ENCODE measurements at regions not wholly inside any gene's neighbourhood (a gene's known extent, or its start where the extent isn't known, plus 50 kb on each side); places are given as distances from the start of the nearest gene placed in this dataset.
"Not testable (repeated sequence)": the region's sequence is repeated elsewhere in the genome, so short reads cannot be mapped to it uniquely, and the experiment has no call there.

DNA sequence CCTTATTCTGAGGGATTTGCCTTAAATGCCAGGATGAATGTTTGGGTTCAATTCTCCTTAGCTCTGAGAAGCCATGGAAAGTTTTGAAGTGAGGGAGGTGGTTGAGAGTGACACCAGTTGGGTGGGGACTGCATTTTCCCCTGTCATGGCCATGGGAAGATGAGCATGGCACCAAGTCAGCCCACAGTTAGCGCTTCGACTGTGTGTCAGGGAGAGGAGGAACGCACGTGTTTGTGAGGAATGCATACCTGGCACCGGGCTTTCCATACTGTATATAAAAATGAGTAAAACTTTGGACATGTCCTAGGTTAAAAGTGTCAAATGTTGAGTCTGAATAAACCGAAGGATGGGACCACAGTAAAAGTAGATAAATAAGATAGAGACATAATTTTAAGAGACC lies 187.5 kb upstream of the KL start:
- no peak overlapping the region for H3K27ac Mint-ChIP-seq
- no peaks in the 10 kb centered on the region for H3K36me3 Mint-ChIP-seq (ENCODE audit: low read depth)
- no peaks in the 10 kb centered on the region for H3K27me3 Mint-ChIP-seq

GRCh38 chr13:32829269-32829668 lies 187.0 kb upstream of the KL start:
- H3K27ac Mint-ChIP-seq = no peak overlapping the region
- no peak overlapping the region for H3K4me3 Mint-ChIP-seq
- H3K4me1 Mint-ChIP-seq (ENCODE audit: low read depth) = no peaks in the 10 kb centered on the region

More for the DNA sequence above, 187.5 kb upstream of the KL start:
- Mint-ChIP-seq H3K4me3 (no peak overlapping the region), H3K4me1 (ENCODE audit: low read depth) (no peaks in the 10 kb centered on the region), H3K9me3 (peaks cover 3% of the 10 kb centered on the region)

DNA sequence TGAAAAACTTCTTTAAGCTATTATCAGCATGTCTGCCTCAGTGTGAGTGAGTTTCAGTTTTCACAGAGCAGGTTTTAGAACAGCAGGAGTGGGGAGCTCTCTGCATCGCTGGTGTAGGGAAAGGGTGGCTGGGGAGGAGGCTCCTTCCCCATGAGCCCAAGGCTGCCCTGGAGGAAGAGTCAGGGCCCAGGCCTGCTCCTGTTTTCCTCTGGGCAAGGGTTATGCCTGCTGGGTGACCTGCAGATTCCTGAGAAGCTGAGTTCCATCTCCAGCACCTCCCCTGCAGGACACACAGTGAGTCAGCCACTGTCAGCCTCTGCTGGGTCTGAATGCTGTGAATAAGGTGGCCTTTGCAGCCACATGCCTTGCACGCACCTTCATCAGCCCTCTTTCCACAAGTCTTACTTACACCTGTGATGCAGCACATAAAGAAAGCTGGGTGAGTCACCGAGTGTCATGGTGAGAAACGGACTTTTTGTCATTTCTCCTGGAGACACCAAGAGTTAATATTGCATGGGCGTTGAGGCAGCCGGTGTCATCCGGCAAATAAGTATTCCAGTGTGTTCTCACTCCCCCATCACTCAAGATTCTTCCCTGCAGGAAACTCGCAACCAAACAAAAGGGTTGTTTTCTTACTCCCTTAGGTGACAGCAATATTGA lies 186.4 kb upstream of the KL start:
- H3K27me3 Mint-ChIP-seq = no peaks in the 10 kb centered on the region
- no peaks in the 10 kb centered on the region for H3K36me3 Mint-ChIP-seq (ENCODE audit: low read depth)
- H3K4me3 Mint-ChIP-seq = no peak overlapping the region
- H3K9me3 Mint-ChIP-seq = peaks cover 3% of the 10 kb centered on the region
- no peak overlapping the region for H3K27ac Mint-ChIP-seq
- no peaks in the 10 kb centered on the region for H3K4me1 Mint-ChIP-seq (ENCODE audit: low read depth)

More at GRCh38 chr13:32829269-32829668, 187.0 kb upstream of the KL start:
- H3K27me3 Mint-ChIP-seq = no peaks in the 10 kb centered on the region
- no peaks in the 10 kb centered on the region for H3K36me3 Mint-ChIP-seq (ENCODE audit: low read depth)
- H3K9me3 Mint-ChIP-seq = peaks cover 3% of the 10 kb centered on the region

DNA sequence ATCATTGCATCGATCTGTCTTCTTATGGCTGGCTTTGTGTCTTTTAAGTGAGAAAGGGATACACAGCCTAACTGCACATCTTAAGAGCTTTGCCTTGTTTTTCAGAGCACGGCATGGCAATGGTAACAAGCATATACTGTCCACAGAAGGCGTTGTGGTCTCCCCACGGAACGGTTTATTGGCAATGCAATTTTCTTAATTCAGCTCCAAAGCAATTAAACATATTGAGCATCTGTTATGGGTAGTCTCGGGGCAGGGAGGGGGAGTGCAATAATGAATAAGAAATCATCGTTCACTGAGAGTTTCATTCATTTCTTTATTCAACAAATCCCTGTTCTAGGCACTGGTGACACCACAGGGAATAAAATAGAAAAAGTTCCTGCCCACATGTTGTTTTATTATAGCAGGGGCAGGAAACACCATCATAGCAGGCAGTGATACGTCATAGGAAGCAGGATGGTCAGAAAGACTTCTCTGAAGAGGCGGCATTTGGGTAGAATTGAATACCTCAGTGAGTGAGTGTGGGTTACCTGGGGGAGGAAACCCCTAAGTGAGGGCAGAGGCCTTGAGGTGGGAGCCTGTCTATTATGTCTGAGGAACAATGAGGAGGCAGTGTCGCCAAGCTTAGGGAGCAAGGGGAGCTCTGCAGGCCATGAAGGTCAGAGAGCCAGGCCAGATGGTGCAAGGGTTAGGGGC lies 185.7 kb upstream of the KL start:
- Mint-ChIP-seq H3K4me1 (ENCODE audit: low read depth) (no peaks in the 10 kb centered on the region), H3K27me3 (no peaks in the 10 kb centered on the region), H3K4me3 (no peak overlapping the region), H3K27ac (no peak overlapping the region), H3K9me3 (peaks cover 3% of the 10 kb centered on the region), H3K36me3 (ENCODE audit: low read depth) (peaks cover under 1% of the 10 kb centered on the region)

- H3K9me3 Mint-ChIP-seq = peaks cover 10% of the 10 kb centered on the region
- no peak overlapping the region for H3K4me3 Mint-ChIP-seq
- H3K27ac Mint-ChIP-seq = no peak overlapping the region
- H3K4me1 Mint-ChIP-seq (ENCODE audit: low read depth) = peaks cover 5% of the 10 kb centered on the region
- no peaks in the 10 kb centered on the region for H3K27me3 Mint-ChIP-seq
- H3K36me3 Mint-ChIP-seq (ENCODE audit: low read depth) = peaks cover 3% of the 10 kb centered on the region
These were observed 178.8 kb upstream of the KL start for GRCh38 chr13:32837307-32837972.

GRCh38 chr13:32837973-32838927 lies 178.0 kb upstream of the KL start:
- no peak overlapping the region for H3K27ac Mint-ChIP-seq
- H3K4me3 Mint-ChIP-seq = no peak overlapping the region
- H3K27me3 Mint-ChIP-seq = no peaks in the 10 kb centered on the region
- peaks cover 7% of the 10 kb centered on the region for H3K9me3 Mint-ChIP-seq
- peaks cover 5% of the 10 kb centered on the region for H3K4me1 Mint-ChIP-seq (ENCODE audit: low read depth)
- H3K36me3 Mint-ChIP-seq (ENCODE audit: low read depth) = peaks cover 3% of the 10 kb centered on the region

- Mint-ChIP-seq H3K4me1 (ENCODE audit: low read depth) (peaks cover 5% of the 10 kb centered on the region), H3K9me3 (peaks cover 7% of the 10 kb centered on the region), H3K27me3 (no peaks in the 10 kb centered on the region), H3K36me3 (ENCODE audit: low read depth) (peaks cover 3% of the 10 kb centered on the region), H3K27ac (no peak overlapping the region), H3K4me3 (no peak overlapping the region)
These were observed 177.3 kb upstream of the KL start for GRCh38 chr13:32838945-32839344.

GRCh38 chr13:32840113-32840512 lies 176.1 kb upstream of the KL start:
- Mint-ChIP-seq H3K27ac (no peak overlapping the region), H3K36me3 (ENCODE audit: low read depth) (peaks cover 3% of the 10 kb centered on the region), H3K9me3 (peaks cover 10% of the 10 kb centered on the region), H3K4me3 (no peak overlapping the region), H3K4me1 (ENCODE audit: low read depth) (peaks cover 5% of the 10 kb centered on the region), H3K27me3 (no peaks in the 10 kb centered on the region)

GRCh38 chr13:32840989-32841713 lies 175.1 kb upstream of the KL start:
- no peaks in the 10 kb centered on the region for H3K27me3 Mint-ChIP-seq
- peaks cover 4% of the 10 kb centered on the region for H3K9me3 Mint-ChIP-seq
- H3K4me1 Mint-ChIP-seq (ENCODE audit: low read depth) = peaks cover 11% of the 10 kb centered on the region
- no peak overlapping the region for H3K27ac Mint-ChIP-seq
- no peak overlapping the region for H3K4me3 Mint-ChIP-seq
- no peaks in the 10 kb centered on the region for H3K36me3 Mint-ChIP-seq (ENCODE audit: low read depth)

- Mint-ChIP-seq H3K4me1 (ENCODE audit: low read depth) (peaks cover 11% of the 10 kb centered on the region), H3K27ac (peak overlapping the region; percentile 59), H3K27me3 (no peaks in the 10 kb centered on the region), H3K36me3 (ENCODE audit: low read depth) (no peaks in the 10 kb centered on the region), H3K4me3 (peak overlapping the region; percentile 25), H3K9me3 (peaks cover 4% of the 10 kb centered on the region)
These were observed 170.0 kb upstream of the KL start for GRCh38 chr13:32845952-32846950.

DNA sequence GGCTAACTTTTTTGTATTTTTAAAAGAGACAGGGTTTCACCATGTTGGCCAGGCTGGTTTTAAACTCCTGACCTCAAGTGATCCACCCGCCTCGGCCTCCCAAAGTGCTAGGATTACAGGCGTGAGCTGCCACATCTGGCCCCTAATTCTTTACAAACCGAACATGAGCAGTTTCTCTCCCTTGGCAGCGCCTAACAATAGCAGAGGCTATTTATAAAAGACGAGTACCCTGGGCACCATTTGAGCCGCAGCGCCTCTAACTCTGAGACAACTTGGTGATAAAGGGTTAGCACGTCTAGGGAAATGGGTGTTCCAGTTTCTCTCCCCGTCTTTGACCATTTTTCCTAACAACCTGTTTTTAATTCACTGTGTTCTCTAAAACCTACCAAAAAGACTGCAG lies 168.2 kb upstream of the KL start:
- H3K4me1 Mint-ChIP-seq (ENCODE audit: low read depth) = peaks cover 11% of the 10 kb centered on the region
- not testable (repeated sequence) for H3K4me3 Mint-ChIP-seq; H3K9me3 Mint-ChIP-seq; H3K36me3 Mint-ChIP-seq (ENCODE audit: low read depth); H3K27me3 Mint-ChIP-seq; H3K27ac Mint-ChIP-seq

DNA sequence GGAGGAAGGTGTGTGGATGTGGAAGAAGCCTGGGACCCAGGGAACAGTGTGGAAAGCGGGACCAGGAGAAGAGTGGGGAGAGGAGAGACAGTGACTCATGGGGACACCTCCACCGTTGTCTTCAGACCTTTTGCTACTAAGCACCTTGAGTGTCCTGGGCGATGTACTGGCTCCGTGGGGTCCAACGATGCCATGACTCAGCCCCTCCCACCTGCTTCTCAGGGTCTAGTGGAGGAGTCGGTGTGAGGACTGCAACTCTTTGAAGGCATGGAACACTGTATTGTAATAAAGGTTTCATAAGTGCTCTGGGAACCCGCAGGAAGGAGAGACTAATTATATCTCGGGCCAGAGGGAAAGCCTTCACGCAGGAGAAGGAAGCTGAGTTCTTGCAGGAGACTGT lies 166.9 kb upstream of the KL start:
- H3K27me3 Mint-ChIP-seq = peaks cover 4% of the 10 kb centered on the region
- H3K4me1 Mint-ChIP-seq (ENCODE audit: low read depth) = peaks cover 11% of the 10 kb centered on the region
- H3K9me3 Mint-ChIP-seq = no peaks in the 10 kb centered on the region
- H3K4me3 Mint-ChIP-seq = no peak overlapping the region
- no peaks in the 10 kb centered on the region for H3K36me3 Mint-ChIP-seq (ENCODE audit: low read depth)
- H3K27ac Mint-ChIP-seq = no peak overlapping the region

DNA sequence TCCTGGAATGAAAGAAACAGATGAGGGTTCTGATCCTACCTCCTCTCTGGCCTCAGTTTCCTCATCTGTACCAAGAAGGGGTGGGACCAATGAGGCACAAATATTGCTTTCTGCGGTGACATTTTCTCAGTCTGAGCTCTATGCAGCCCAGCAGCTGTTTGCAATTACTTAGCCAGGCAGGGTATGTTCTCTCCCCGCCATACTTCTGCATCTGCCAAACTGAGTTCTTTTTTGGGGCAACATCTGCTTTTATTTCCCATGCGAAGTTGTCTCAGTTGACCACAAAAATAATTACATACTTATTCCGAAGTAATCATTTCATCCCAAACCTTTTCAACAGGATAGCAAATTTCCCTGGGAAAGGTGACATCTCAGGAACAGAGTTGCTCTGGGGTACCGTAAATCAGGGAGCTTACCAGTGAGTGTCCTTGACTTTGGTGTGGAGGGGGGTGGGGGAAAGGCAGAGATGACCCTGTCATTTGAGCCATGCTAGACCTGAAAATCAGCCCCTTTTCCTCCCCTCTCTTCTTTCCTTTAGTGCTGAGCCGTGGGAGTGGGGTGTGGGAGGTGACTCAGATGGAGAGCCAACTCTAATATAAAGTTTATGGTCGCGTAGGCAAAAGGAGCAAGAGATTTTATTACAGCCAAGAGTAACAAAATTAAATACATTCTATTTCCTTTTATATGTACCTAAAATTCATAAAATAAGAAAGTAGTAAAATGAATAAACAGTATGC lies 165.7 kb upstream of the KL start:
- Mint-ChIP-seq H3K4me1 (ENCODE audit: low read depth) (peaks cover 11% of the 10 kb centered on the region), H3K4me3 (no peak overlapping the region), H3K36me3 (ENCODE audit: low read depth) (no peaks in the 10 kb centered on the region), H3K27me3 (peaks cover 4% of the 10 kb centered on the region), H3K27ac (no peak overlapping the region), H3K9me3 (no peaks in the 10 kb centered on the region)

Data from stimulated activated naive CD8-positive, alpha-beta T cell treated with anti-CD3 and anti-CD28 coated beads, Interleukin-15, Interleukin-2, amounts not matched to agents 100 ng/mL and 50 ng/mL, for 24 hours (primary cell).